H9 (cell line): ENCODE measurements at regions not wholly inside any gene's neighbourhood (a gene's known extent, or its start where the extent isn't known, plus 50 kb on each side); places are given as distances from the start of the nearest gene placed in this dataset.
"Not testable (repeated sequence)": the region's sequence is repeated elsewhere in the genome, so short reads cannot be mapped to it uniquely, and the experiment has no call there.

Source experiments
- DNase-seq: peaks from one replicate; pipeline ENCODE4 v3.0.0-alpha.2; 2017
- H2AFZ ChIP-seq: one replicate; pipeline ENCODE4 v1.6.1; 2013; ENCODE audit warnings: mild to moderate bottlenecking, low read length, control low read depth, moderate library complexity
- H2AK5ac ChIP-seq: 2 replicates; pipeline ENCODE4 v1.6.1; 2013; ENCODE audit warnings: low read length, control low read depth, mixed read lengths; ENCODE audit not compliant: insufficient read length
- H2BK120ac ChIP-seq: one replicate; pipeline ENCODE4 v1.6.1; 2013; ENCODE audit warnings: low read depth, mild to moderate bottlenecking, low read length, control low read depth, inconsistent platforms; ENCODE audit not compliant: poor library complexity, severe bottlenecking
- H2BK12ac ChIP-seq: 2 replicates; pipeline ENCODE4 v1.6.1; 2013; ENCODE audit warnings: low read length, control low read depth, mixed read lengths, low read depth; ENCODE audit not compliant: insufficient read length
- H2BK15ac ChIP-seq: 2 replicates; pipeline ENCODE4 v1.6.1; 2013; ENCODE audit warnings: low read depth, low read length, control low read depth
- H2BK20ac ChIP-seq: one replicate; pipeline ENCODE4 v1.6.1; 2013; ENCODE audit warnings: low read depth, mild to moderate bottlenecking, low read length, control low read depth, inconsistent platforms; ENCODE audit not compliant: poor library complexity, severe bottlenecking
- H2BK5ac ChIP-seq: 2 replicates; pipeline ENCODE4 v1.6.1; 2013; ENCODE audit warnings: low read length, control low read depth, mixed read lengths; ENCODE audit not compliant: insufficient read length
- H3K14ac ChIP-seq: 2 replicates; pipeline ENCODE4 v1.6.1; 2013; ENCODE audit warnings: low read length, control low read depth; ENCODE audit not compliant: insufficient read depth
- H3K18ac ChIP-seq: 2 replicates; pipeline ENCODE4 v1.6.1; 2013; ENCODE audit warnings: low read depth, mild to moderate bottlenecking, mixed read lengths, low read length, control low read depth; ENCODE audit not compliant: insufficient read length
- H3K23ac ChIP-seq: 2 replicates; pipeline ENCODE4 v1.6.1; 2013; ENCODE audit warnings: low read length, control low read depth, mixed read lengths, low read depth; ENCODE audit not compliant: insufficient read length
- H3K23me2 ChIP-seq: 2 replicates; pipeline ENCODE4 v1.6.1; 2013; ENCODE audit warnings: low read depth, mild to moderate bottlenecking, mixed read lengths, low read length, control low read depth; ENCODE audit not compliant: insufficient read length, poor library complexity, severe bottlenecking
- H3K27ac ChIP-seq: 2 replicates; pipeline ENCODE4 v1.5.1; 2013; ENCODE audit warnings: low read length, control low read depth, mixed read lengths, low read depth; ENCODE audit not compliant: insufficient read length
- H3K27me3 ChIP-seq: 2 replicates; pipeline ENCODE4 v1.6.1; 2013; ENCODE audit warnings: low read length, control low read depth, inconsistent platforms; ENCODE audit not compliant: insufficient read depth
- H3K4ac ChIP-seq: 2 replicates; pipeline ENCODE4 v1.6.1; 2013; ENCODE audit warnings: low read depth, mild to moderate bottlenecking, control low read depth, inconsistent platforms, low read length, moderate library complexity
- H3K4me1 ChIP-seq: 2 replicates; pipeline ENCODE4 v1.6.1; 2013; ENCODE audit warnings: low read length, control low read depth, inconsistent platforms; ENCODE audit not compliant: insufficient read depth
- H3K4me2 ChIP-seq: 2 replicates; pipeline ENCODE4 v1.6.1; 2013; ENCODE audit warnings: low read length, control low read depth, mixed read lengths; ENCODE audit not compliant: insufficient read length, insufficient read depth
- H3K56ac ChIP-seq: 2 replicates; pipeline ENCODE4 v1.6.1; 2013; ENCODE audit warnings: low read depth, mild to moderate bottlenecking, mixed read lengths, low read length, control low read depth; ENCODE audit not compliant: insufficient read length
- H3K79me1 ChIP-seq: 2 replicates; pipeline ENCODE4 v1.6.1; 2013; ENCODE audit warnings: low read depth, mild to moderate bottlenecking, moderate library complexity, low read length, control low read depth, inconsistent platforms; ENCODE audit not compliant: insufficient read depth, poor library complexity, severe bottlenecking
- H3K79me2 ChIP-seq: 2 replicates; pipeline ENCODE4 v1.6.1; 2013; ENCODE audit warnings: low read length, control low read depth, inconsistent platforms; ENCODE audit not compliant: insufficient read depth
- H3K9ac ChIP-seq: 2 replicates; pipeline ENCODE4 v1.6.1; 2013; ENCODE audit warnings: low read length, control low read depth, mixed read lengths; ENCODE audit not compliant: insufficient read length; ENCODE audit errors: extremely low read depth
- H3K9me3 ChIP-seq: one replicate; pipeline ENCODE4 v1.6.1; 2013; ENCODE audit warnings: low read depth, low read length, inconsistent platforms; ENCODE audit not compliant: control insufficient read depth
- H3T11ph ChIP-seq: one replicate; pipeline ENCODE4 v1.6.1; 2013; ENCODE audit warnings: mild to moderate bottlenecking, low read length, control low read depth, inconsistent platforms
- H4K20me1 ChIP-seq: one replicate; pipeline ENCODE4 v1.6.1; 2013; ENCODE audit not compliant: control insufficient read depth, insufficient read length, insufficient read depth
- H4K5ac ChIP-seq: 2 replicates; pipeline ENCODE4 v1.6.1; 2013; ENCODE audit warnings: low read depth, mild to moderate bottlenecking, mixed read lengths, low read length, control low read depth; ENCODE audit not compliant: insufficient read length
- H4K8ac ChIP-seq: replicated peaks from 2 replicates; pipeline ENCODE4 v1.6.1; 2013; ENCODE audit warnings: low read length, control low read depth, mixed read lengths, low read depth; ENCODE audit not compliant: insufficient read length
- H4K91ac ChIP-seq: 2 replicates; pipeline ENCODE4 v1.6.1; 2013; ENCODE audit warnings: low read depth, mild to moderate bottlenecking, moderate library complexity, mixed read lengths, low read length, control low read depth; ENCODE audit not compliant: insufficient read length
- H3K27ac Mint-ChIP-seq, 3 experiments: 2 replicates in 2 of 3; 3 replicates in 1 of 3; pipeline ENCODE4 v1.8.0; 2020 to 2021; ENCODE audit warnings: mixed read lengths in 3 of 3, mild to moderate bottlenecking in 1 of 3, moderate library complexity in 1 of 3
- H3K27me3 Mint-ChIP-seq: 2 replicates; pipeline ENCODE4 v1.8.0; 2021; ENCODE audit warnings: low read depth, mild to moderate bottlenecking, moderate library complexity, mixed read lengths
- H3K36me3 Mint-ChIP-seq, 3 experiments: 2 replicates in 2 of 3; 3 replicates in 1 of 3; pipeline ENCODE4 v1.8.0; 2020 to 2021; ENCODE audit warnings: low read depth in 3 of 3, mixed read lengths in 3 of 3; ENCODE audit not compliant: insufficient read depth in 1 of 3
- H3K4me1 Mint-ChIP-seq, 2 experiments: 2 replicates each; pipeline ENCODE4 v1.8.0; 2020; ENCODE audit warnings: mixed read lengths in 2 of 2
- H3K4me3 Mint-ChIP-seq, 2 experiments: 2 replicates in 1 of 2; 3 replicates in 1 of 2; pipeline ENCODE4 v1.8.0; 2020 to 2021; ENCODE audit warnings: mild to moderate bottlenecking in 2 of 2, mixed read lengths in 2 of 2, moderate library complexity in 1 of 2
- H3K9me3 Mint-ChIP-seq, 2 experiments: 2 replicates in 1 of 2; 3 replicates in 1 of 2; pipeline ENCODE4 v1.8.0; 2020; ENCODE audit warnings: mild to moderate bottlenecking in 2 of 2, mixed read lengths in 2 of 2, moderate library complexity in 1 of 2
- WGBS: extraction: QIAGEN DNeasy Blood & Tissue Kit; methylation state at CpG from one replicate; pipeline ENCODE4 v1.1.7; 2013; ENCODE audit warnings: missing lambda C conversion rate, low lambda C conversion rate, mixed read lengths; ENCODE audit not compliant: insufficient read length; ENCODE audit errors: extremely low coverage; 5-methylcytosine and 5-hydroxymethylcytosine counted together
- TF ChIP-seq, protein P1 (sequence below): fragments of 200-600 bp; sonication (generic); conservative IDR thresholded peaks from 3 replicates; pipeline ENCODE4 v1.8.0; 2021; ENCODE audit warnings: antibody characterized with exemption, mild to moderate bottlenecking

DNA sequence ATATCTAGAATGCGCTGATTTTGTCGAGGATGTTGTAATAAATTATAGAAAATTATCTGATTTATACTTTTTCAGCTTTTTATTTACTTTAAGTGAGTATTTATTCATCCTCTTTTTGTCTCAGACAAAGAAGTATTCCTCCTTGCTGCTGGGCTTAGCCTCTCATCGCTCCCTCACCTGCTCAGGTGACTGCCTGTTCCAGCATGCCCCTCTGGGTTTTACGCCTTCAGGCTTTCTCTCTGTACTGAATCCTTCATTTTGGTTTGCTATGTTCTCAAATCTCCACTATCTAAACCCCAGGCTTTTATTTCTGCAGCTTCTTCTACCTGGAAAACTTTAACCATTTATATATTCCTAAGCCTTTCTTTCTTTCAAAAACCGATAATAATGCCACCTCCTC, 1650.9 kb upstream of the SEL1L start:
- H4K91ac ChIP-seq: no peak overlapping the region
- H3T11ph ChIP-seq: no peak overlapping the region
- no peak overlapping the region for H3K4me2 ChIP-seq
- H2AK5ac ChIP-seq: no peak overlapping the region
- no peak overlapping the region for H4K5ac ChIP-seq
- no peak overlapping the region for H2BK20ac ChIP-seq
- H3K4me1 ChIP-seq: no peaks in the 10 kb centered on the region
- H3K27ac ChIP-seq: no peak overlapping the region
- H3K27me3 Mint-ChIP-seq: no peaks in the 10 kb centered on the region
- H3K79me1 ChIP-seq: no peaks in the 10 kb centered on the region
- no peaks in the 10 kb centered on the region for H3K79me2 ChIP-seq
- no peaks in the 10 kb centered on the region for H4K20me1 ChIP-seq
- no peak overlapping the region for H3K27ac Mint-ChIP-seq
- H2BK15ac ChIP-seq: no peak overlapping the region
- no peaks in the 10 kb centered on the region for H3K9me3 Mint-ChIP-seq
- no peak for DNase-seq
- TF ChIP-seq, protein P1, sequence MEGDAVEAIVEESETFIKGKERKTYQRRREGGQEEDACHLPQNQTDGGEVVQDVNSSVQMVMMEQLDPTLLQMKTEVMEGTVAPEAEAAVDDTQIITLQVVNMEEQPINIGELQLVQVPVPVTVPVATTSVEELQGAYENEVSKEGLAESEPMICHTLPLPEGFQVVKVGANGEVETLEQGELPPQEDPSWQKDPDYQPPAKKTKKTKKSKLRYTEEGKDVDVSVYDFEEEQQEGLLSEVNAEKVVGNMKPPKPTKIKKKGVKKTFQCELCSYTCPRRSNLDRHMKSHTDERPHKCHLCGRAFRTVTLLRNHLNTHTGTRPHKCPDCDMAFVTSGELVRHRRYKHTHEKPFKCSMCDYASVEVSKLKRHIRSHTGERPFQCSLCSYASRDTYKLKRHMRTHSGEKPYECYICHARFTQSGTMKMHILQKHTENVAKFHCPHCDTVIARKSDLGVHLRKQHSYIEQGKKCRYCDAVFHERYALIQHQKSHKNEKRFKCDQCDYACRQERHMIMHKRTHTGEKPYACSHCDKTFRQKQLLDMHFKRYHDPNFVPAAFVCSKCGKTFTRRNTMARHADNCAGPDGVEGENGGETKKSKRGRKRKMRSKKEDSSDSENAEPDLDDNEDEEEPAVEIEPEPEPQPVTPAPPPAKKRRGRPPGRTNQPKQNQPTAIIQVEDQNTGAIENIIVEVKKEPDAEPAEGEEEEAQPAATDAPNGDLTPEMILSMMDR: no peak
- H3K9ac ChIP-seq: no peak overlapping the region
- no peaks in the 10 kb centered on the region for H3K9me3 ChIP-seq
- no peak overlapping the region for H2BK5ac ChIP-seq
- H3K4me3 Mint-ChIP-seq: no peak overlapping the region
- H2AFZ ChIP-seq: no peak overlapping the region
- H3K18ac ChIP-seq: no peak overlapping the region
- no peak overlapping the region for H3K4ac ChIP-seq
- H4K8ac ChIP-seq: no peak overlapping the region
- no CpG with 5 or more reads among the region's 5 CpGs for WGBS
- no peak overlapping the region for H2BK120ac ChIP-seq
- no peaks in the 10 kb centered on the region for H3K27me3 ChIP-seq
- H3K23ac ChIP-seq: no peak overlapping the region
- H3K56ac ChIP-seq: no peak overlapping the region
- no peaks in the 10 kb centered on the region for H3K23me2 ChIP-seq
- no peaks in the 10 kb centered on the region for H3K36me3 Mint-ChIP-seq
- H3K14ac ChIP-seq: no peak overlapping the region
- peaks cover 0 to 3% of the 10 kb centered on the region in 2 experiments; a peak in 1 of 4 replicates for H3K4me1 Mint-ChIP-seq
- no peak overlapping the region for H2BK12ac ChIP-seq

DNA sequence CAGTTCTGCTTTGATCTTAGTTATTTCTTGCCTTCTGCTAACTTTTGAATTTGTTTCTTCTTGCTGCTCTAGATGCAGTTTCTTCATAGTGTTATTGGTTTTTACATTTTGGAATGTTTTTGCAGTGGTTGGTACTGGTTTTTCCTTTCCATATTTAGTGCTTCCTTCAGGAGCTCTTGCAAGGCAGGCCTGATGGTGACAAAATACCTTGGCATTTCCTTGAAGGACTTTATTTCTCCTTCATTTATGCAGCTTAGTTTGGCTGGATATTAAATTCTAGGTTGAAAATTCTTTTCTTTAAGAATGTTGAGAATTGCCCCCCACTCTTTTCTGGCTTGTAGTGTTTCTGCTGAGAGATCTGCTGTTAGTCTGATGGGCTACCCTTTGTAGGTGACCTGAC, 1654.7 kb upstream of the SEL1L start:
- H3K56ac ChIP-seq, H3K27me3 Mint-ChIP-seq, H3K79me2 ChIP-seq, H3K79me1 ChIP-seq, H4K5ac ChIP-seq, H3K23ac ChIP-seq, DNase-seq, H2BK12ac ChIP-seq, H3K9me3 Mint-ChIP-seq, H3K18ac ChIP-seq, H3K14ac ChIP-seq, H3K4ac ChIP-seq, H2BK15ac ChIP-seq, H3K4me3 Mint-ChIP-seq, H4K91ac ChIP-seq, H3K4me1 ChIP-seq, H3K27ac Mint-ChIP-seq, H2BK5ac ChIP-seq, H3K23me2 ChIP-seq, H3K27me3 ChIP-seq, H2BK120ac ChIP-seq, H4K20me1 ChIP-seq, H3K9ac ChIP-seq, H2AFZ ChIP-seq, H2BK20ac ChIP-seq, H2AK5ac ChIP-seq, H3K36me3 Mint-ChIP-seq, H3K4me2 ChIP-seq, H3T11ph ChIP-seq, H3K27ac ChIP-seq, H4K8ac ChIP-seq, H3K9me3 ChIP-seq: not testable (repeated sequence)
- peaks cover 4 to 16% of the 10 kb centered on the region in 2 experiments; a peak in 3 of 4 replicates for H3K4me1 Mint-ChIP-seq
